Fibroblast of villous mesenchyme (primary cell): ENCODE measurements at regions not wholly inside any gene's neighbourhood (a gene's known extent, or its start where the extent isn't known, plus 50 kb on each side); places are given as distances from the start of the nearest gene placed in this dataset.

ENCODE experiments used
- DNase-seq: peaks from one replicate; pipeline ENCODE4 v3.0.0-alpha.2; 2010; ENCODE audit warnings: low read depth
- H3K4me3 ChIP-seq: 2 replicates; pipeline ENCODE4 v1.5.1; 2011; ENCODE audit warnings: low read depth, mild to moderate bottlenecking, low read length
- CTCF ChIP-seq: IDR thresholded peaks from 2 replicates; pipeline ENCODE4 v1.5.1; 2012; ENCODE audit warnings: low read depth, mild to moderate bottlenecking, low read length; ENCODE audit not compliant: insufficient read depth

GRCh38 chr10:4095166-4095917 lies 310.3 kb upstream of the KLF6 start:
- TF ChIP-seq CTCF: no peak
- H3K4me3 ChIP-seq: no peak overlapping the region
- no peak for DNase-seq

GRCh38 chr10:4094751-4095150 lies 309.7 kb upstream of the KLF6 start:
- H3K4me3 ChIP-seq: no peak overlapping the region
- TF ChIP-seq CTCF: no peak
- no peak for DNase-seq

GRCh38 chr10:4093438-4093837 lies 308.4 kb upstream of the KLF6 start:
- DNase-seq: no peak

GRCh38 chr10:4088354-4089066 lies 303.5 kb upstream of the KLF6 start:
- DNase-seq: no peak
- no peak for TF ChIP-seq CTCF
- H3K4me3 ChIP-seq: no peak overlapping the region

More at GRCh38 chr10:4093438-4093837, 308.4 kb upstream of the KLF6 start:
- no peak for TF ChIP-seq CTCF
- H3K4me3 ChIP-seq: no peak overlapping the region

- no peak for TF ChIP-seq CTCF
- no peak overlapping the region for H3K4me3 ChIP-seq
- no peak for DNase-seq
Measured at GRCh38 chr10:4086131-4086898, 301.3 kb upstream of the KLF6 start.

- H3K4me3 ChIP-seq: no peak overlapping the region
- no peak for TF ChIP-seq CTCF
- DNase-seq: peak; percentile 89
Measured at GRCh38 chr10:4083509-4084003, 298.5 kb upstream of the KLF6 start.
